Type B pancreatic cell (in vitro differentiated cells): ENCODE measurements at regions not wholly inside any gene's neighbourhood (a gene's known extent, or its start where the extent isn't known, plus 50 kb on each side); places are given as distances from the start of the nearest gene placed in this dataset.

ENCODE experiments used
- DNase-seq: peaks from one replicate; pipeline ENCODE4 v3.0.0; 2021; ENCODE audit warnings: mixed read lengths; ENCODE audit not compliant: unreplicated experiment; ENCODE audit errors: extremely low spot score
- H3K27ac Mint-ChIP-seq: 2 replicates; pipeline ENCODE4 v1.8.0; 2021; ENCODE audit warnings: mild to moderate bottlenecking, mixed read lengths
- H3K27me3 Mint-ChIP-seq: 2 replicates; pipeline ENCODE4 v1.8.0; 2021; ENCODE audit warnings: mixed read lengths
- H3K36me3 Mint-ChIP-seq: 2 replicates; pipeline ENCODE4 v1.8.0; 2021; ENCODE audit warnings: mixed read lengths
- H3K4me1 Mint-ChIP-seq: one replicate; pipeline ENCODE4 v1.8.0; 2021; ENCODE audit warnings: mixed read lengths; ENCODE audit not compliant: unreplicated experiment
- H3K4me3 Mint-ChIP-seq: 2 replicates; pipeline ENCODE4 v1.8.0; 2021; ENCODE audit warnings: mild to moderate bottlenecking, mixed read lengths
- H3K9me3 Mint-ChIP-seq: 2 replicates; pipeline ENCODE4 v1.8.0; 2021; ENCODE audit warnings: mixed read lengths
- CTCF ChIP-seq: fragments of 200-600 bp; sonication (generic); conservative IDR thresholded peaks from 2 replicates; pipeline ENCODE4 v1.5.0; 2021; ENCODE audit warnings: antibody characterized with exemption, mild to moderate bottlenecking

DNA sequence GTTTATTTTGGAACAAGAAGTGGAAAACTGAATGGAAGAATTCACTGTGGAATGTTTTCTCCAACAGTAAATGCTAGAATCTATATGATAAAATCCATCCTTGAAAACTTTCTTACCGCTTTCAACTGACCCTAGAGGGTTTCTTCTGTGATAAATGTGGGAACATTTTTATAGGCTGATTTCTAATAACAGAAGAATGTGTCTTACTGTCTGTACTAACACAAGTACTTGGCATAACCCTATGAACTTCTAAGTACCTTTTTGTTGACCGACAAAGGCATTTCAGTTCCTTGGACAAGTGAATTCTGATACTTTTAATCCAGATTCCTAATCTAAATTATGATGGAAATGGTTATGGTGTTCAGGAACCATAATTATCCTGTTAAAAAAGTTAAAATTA is 1109.7 kb upstream of the FLRT2 start:
- H3K27me3 Mint-ChIP-seq, result no peaks in the 10 kb centered on the region
- TF ChIP-seq CTCF, result no peak
- H3K9me3 Mint-ChIP-seq, result peaks cover 6% of the 10 kb centered on the region
- DNase-seq, result no peak
- H3K27ac Mint-ChIP-seq, result no peak overlapping the region
- H3K36me3 Mint-ChIP-seq, result no peaks in the 10 kb centered on the region
- H3K4me1 Mint-ChIP-seq, result no peaks in the 10 kb centered on the region
- no peak overlapping the region for H3K4me3 Mint-ChIP-seq

- no peak overlapping the region for H3K4me3 Mint-ChIP-seq
- H3K9me3 Mint-ChIP-seq, result peaks cover 6% of the 10 kb centered on the region
- H3K27ac Mint-ChIP-seq, result no peak overlapping the region
- no peak for DNase-seq
- H3K36me3 Mint-ChIP-seq, result no peaks in the 10 kb centered on the region
- TF ChIP-seq CTCF, result no peak
- H3K27me3 Mint-ChIP-seq, result no peaks in the 10 kb centered on the region
- H3K4me1 Mint-ChIP-seq, result no peaks in the 10 kb centered on the region
These were observed 1108.3 kb upstream of the FLRT2 start for GRCh38 chr14:84421621-84422020.

DNA sequence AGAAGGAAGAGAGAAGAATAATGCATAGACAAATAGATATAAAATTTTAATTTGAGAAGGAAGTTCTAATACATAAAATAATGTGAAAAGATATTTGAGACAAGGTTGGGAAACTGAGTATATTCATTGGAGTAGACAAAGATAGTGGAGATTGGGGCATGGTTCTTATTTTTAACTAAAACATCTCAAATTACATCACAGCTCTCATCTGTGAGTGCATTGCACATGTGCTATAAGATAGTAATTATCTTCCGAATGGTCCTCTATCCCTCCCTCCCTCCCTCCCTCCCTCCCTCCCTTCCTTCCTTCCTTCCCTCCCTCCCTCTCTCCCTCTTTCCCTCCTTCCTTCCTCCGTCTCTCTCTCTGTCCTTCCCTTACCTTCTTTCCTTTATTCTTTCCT is 1104.0 kb upstream of the FLRT2 start:
- H3K36me3 Mint-ChIP-seq, result no peaks in the 10 kb centered on the region

GRCh38 chr14:84432676-84433075 is 1097.3 kb upstream of the FLRT2 start:
- no peak overlapping the region for H3K4me3 Mint-ChIP-seq
- DNase-seq, result no peak
- no peaks in the 10 kb centered on the region for H3K9me3 Mint-ChIP-seq
- peaks cover 4% of the 10 kb centered on the region for H3K27me3 Mint-ChIP-seq
- TF ChIP-seq CTCF, result no peak
- no peaks in the 10 kb centered on the region for H3K36me3 Mint-ChIP-seq
- H3K27ac Mint-ChIP-seq, result peak overlapping the region; percentile 19
- H3K4me1 Mint-ChIP-seq, result peaks cover 31% of the 10 kb centered on the region

More for the DNA sequence above, 1104.0 kb upstream of the FLRT2 start:
- Mint-ChIP-seq H3K27ac (no peak overlapping the region), H3K27me3 (no peaks in the 10 kb centered on the region), H3K4me3 (no peak overlapping the region), H3K9me3 (no peaks in the 10 kb centered on the region), H3K4me1 (no peaks in the 10 kb centered on the region)
- no peak for TF ChIP-seq CTCF
- DNase-seq, result no peak

DNA sequence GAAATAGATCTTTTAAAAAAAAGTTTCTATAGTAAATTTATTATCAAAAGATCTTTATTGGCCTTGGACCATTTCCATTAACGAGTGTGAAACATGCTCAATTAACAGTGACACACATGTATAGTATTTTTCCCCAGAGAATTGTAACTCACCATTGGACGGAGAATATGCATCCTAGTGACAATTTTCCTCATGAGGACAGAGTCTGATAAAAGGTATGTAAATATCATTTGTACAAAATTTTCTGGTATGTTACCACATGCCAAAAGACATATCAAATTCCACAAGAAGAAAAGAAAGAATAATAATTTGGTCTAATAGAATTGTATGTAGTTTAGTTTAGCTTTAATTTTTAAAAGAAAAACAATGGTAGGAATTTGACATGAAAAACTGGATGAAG is 1096.0 kb upstream of the FLRT2 start:
- DNase-seq, result no peak
- Mint-ChIP-seq H3K4me3 (no peak overlapping the region), H3K27me3 (peaks cover 7% of the 10 kb centered on the region), H3K4me1 (peaks cover 31% of the 10 kb centered on the region), H3K27ac (no peak overlapping the region), H3K36me3 (no peaks in the 10 kb centered on the region), H3K9me3 (no peaks in the 10 kb centered on the region)
- no peak for TF ChIP-seq CTCF

GRCh38 chr14:84435820-84436324 is 1094.1 kb upstream of the FLRT2 start:
- no peak for TF ChIP-seq CTCF
- peaks cover 13% of the 10 kb centered on the region for H3K27me3 Mint-ChIP-seq
- H3K27ac Mint-ChIP-seq, result peak overlapping the region; percentile 4
- no peak overlapping the region for H3K4me3 Mint-ChIP-seq
- no peak for DNase-seq
- no peaks in the 10 kb centered on the region for H3K36me3 Mint-ChIP-seq
- H3K9me3 Mint-ChIP-seq, result no peaks in the 10 kb centered on the region
- peaks cover 31% of the 10 kb centered on the region for H3K4me1 Mint-ChIP-seq
